Stimulated activated CD4-positive, alpha-beta T cell treated with anti-CD3 and anti-CD28 coated beads, Interleukin-12 subunit alpha, Interleukin-12 subunit beta, amount 100 ng/mL, for 48 hours (primary cell): ENCODE measurements at regions not wholly inside any gene's neighbourhood (a gene's known extent, or its start where the extent isn't known, plus 50 kb on each side); places are given as distances from the start of the nearest gene placed in this dataset.

ENCODE experiments used
- DNase-seq, 3 donors: peaks; one replicate each; pipeline ENCODE4 v3.0.0-alpha.2; 2020; ENCODE audit warnings: low read depth in 2 of 3, low spot score in 1 of 3

DNA sequence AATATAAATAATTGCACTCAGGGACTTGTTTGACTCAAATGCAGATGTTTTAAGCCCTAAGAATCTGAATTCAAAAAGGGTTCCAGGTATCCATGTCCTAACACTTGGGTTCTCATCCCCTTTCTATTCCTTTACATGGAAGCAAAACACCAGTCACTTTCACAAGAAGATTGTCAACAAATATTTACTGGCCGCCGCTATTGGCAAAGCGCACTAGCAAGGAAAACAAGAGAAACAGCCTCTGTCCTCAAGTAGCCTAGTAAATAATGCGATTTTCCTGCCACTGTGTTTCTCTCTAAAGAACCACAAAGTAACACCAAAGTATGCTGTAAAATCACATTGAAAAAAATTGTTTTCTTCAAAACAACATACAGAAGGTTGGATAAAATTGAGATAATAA lies 66.7 kb upstream of the EZH2 start:
- no peak for DNase-seq

DNA sequence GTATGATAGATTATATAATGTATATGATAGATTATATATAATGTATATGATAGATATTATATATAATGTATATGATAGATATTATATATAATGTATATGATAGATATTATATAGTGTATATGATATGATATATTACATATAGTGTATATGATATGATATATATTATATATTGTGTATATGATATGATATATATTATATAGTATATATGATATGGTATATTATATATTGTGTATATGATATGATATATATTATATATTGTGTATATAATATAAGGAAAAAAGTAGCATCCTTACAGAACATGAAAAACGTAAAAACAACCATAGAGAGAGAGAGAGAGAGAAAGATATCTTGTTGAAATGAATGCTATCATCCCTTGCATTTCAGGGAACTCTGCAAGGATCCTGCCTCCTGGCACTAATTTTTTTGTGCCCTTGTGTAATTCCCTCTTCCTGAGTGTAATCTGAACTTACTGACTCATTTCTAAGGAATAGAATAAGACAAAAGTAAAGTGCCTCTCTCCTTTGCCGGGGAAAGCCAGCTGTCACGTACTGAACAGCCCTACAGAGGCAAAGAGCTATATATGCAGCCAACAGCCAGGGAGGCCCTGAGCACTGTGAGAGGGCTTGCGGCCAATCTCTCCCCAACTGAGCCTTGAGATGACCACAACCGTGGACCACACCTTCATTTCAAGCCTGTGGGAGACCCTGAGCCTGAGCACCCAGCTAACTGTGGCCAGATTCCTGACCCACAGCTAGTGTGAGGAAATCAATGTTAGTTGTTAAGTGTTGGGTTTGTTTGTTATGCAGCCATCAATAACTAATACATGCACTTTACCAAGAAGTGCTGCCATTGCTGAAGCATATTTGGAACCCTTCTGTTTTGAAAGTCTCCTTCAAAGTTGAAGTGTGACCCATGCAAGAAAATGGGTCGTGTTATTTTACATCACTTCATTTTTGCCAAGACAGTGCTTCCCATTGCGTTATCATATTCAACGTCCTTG lies 61.1 kb upstream of the EZH2 start:
- DNase-seq = no peak

DNA sequence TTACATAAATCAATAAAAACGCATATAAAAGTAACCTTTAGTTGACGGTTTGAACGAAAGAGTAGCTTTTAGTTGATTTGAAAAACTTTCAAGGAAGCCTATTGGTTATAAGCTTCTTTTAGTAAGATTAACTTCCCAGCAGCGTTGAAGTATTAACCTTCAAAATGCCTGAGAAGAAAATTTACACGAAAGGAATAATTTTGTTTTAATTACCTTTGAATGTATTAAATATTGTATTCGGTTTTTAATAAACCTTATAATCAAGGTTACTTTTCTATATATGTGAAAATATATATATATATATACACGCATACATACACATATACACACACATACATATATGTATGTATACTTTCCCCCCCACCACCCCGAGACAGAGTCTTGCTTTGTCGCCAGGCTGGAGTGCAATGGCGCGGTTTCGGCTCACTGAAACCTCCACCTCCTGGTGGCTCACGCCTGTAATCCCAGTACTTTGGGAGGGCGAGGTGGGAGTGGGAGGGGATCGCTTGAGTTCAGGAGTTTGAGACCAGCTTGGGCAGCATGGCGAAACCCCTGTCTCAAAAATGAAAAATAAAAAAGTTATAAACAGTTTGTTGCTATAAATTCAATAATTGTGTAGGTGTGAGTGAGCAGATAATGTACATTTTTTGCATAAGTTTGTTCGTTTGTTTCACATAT lies 57.6 kb upstream of the EZH2 start:
- DNase-seq = peak; percentile 56 to 68 (median 64)

DNA sequence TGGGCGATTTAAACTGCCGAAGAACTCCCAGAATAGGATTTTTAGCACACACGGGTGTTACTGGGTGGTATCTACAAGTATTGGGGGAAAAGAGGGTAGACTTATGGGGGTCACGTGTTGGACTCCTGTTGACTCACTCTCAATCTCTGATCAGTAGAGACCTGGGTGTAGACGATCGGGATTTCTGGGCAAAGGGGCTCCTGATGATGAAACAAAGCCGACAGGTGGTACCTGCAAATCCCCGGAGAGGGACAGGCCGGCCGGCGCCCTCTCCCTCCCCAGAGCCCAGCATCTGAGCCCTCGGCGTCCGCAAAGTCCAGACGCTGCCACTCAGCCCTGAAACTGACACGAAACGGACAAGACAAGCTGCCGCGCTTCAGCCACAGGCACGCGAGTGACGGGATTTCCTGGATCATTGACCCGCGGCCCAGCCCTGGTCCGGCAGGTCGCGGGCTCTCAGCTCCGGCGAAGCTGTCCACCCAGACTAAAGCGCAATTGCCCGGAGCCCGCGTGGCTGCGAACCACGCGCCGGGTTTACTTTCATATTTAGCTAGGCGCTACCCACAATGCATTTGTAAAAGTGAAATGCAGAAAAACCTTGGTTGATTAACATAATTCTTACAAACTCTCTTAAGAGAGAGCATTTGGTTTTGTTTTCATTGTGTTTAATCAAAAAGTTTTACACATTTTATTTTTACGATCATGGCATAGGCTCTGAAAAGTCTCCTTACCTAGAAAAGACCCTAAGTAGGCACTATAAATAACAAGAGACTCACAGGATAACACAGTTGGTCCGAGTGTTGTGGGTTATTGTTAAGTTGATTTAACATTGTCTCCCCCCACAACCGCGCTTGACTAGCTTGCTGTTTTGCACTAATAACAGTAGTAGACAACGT lies 56.9 kb upstream of the EZH2 start:
- DNase-seq = peak; percentile 40 to 60 (median 58)

DNA sequence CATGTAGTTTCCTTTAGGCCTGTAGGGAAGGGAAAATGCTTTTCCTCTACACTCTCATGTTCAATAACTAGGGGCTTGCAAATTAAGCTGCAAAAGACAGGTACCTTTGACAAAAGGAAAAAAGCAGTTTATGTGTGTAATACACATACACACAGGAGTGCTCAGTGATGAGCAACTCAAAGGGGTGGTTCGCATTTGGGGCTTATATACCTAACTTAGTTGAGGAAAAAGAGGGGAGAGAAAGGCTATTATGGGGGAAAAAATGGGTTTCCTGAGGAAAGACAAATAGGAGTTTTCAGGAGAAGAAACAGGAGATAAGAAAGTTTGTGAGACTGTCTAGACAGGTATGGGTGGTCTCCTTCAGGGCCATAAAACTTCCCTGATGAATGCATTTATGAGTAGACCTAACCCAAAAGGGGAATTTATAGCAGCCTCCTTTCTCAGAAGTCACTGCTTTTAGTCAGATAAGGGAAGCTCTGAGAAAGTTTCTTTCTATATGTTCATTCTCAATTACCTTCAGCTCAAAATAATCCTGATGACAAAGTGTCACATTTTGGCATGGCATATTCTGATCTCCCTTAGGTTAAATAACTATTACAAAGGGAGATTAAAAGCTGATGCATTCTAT lies 55.2 kb upstream of the EZH2 start:
- DNase-seq = no peak

DNA sequence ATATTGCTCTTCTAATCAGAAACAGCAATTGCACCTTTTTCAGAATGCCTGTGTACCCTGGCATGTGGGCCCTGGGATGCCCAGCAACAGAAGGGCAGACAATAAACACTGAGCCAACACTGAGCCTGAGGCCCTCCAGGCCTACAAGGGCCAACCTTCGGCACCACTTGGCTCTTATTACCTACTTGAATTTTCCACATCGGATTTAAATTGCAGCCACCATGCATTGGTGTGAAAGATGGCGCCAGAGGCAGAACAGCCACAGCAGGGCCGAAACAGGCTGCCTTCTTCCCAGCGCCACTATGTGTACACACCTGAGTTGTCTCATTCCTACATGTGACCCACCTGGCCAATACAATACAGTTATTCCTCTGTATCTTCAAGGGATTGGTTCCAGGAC lies 51.4 kb upstream of the EZH2 start:
- DNase-seq = no peak
